HG03432 (cell line): ENCODE measurements at regions not wholly inside any gene's neighbourhood (a gene's known extent, or its start where the extent isn't known, plus 50 kb on each side); places are given as distances from the start of the nearest gene placed in this dataset.

Source experiments
- ATAC-seq: cut with Tn5 transposase; IDR thresholded peaks from one replicate; pipeline ENCODE4 v1.9.1; 2021; ENCODE audit warnings: mild to moderate bottlenecking, moderate library complexity; ENCODE audit not compliant: unreplicated experiment

DNA sequence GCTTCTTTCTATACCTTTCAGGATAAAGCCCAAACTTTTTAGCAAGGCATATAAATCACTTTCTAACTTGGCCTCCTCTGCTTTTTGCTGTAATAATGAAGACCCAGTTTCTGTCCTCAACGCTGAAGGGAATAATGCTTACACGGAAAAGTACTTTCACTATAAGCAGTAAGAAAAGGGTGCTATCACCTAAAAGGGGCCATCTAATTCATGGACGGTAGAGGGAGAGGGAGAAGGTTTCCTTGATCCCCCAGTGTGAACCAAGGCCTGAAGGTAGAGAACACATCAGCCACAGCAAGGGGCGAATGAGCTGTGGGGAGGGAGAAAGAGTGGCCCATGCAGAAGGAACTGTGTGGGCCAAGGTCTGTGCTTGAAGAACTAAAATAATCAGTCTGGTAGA, 417.7 kb upstream of the CLINT1 start:
- ATAC-seq = no peak

DNA sequence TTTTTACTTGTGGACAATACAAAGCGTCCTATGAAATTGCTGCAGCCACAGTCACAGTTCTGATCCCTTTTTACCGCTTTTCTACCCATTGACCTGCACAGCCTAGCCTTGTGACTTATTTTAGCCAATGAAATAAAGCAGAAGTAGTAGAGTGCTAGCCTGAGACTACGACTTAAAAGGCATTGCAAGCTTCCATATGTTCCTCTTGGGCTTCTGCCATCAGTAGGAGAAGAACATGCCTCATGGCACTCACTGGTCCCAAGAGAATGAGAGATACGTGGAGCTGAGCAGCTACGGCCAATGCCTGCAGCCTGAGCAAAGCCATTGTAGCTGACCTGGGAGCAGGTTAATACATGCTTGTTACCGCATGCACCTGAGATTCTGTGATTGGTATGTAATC, 416.6 kb upstream of the CLINT1 start:
- no peak for ATAC-seq

DNA sequence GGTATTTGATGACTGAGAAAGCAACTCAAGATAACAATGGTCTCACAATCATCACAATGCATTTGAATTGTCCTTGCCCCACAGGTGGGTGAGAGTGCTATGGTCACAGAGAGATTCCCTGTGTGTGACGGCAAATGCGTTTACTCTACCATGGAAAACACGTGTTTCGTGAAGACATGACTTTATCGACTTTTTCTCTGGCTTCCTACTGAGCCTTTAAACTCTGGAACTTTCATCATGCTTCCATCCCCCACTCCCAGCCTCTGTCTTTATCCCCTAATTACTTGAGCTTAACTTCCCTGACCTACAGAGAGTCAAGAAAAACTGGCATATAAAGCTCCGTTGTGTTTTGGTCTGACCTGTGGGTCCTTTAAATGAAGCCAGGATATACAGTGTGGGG, 414.1 kb upstream of the CLINT1 start:
- ATAC-seq = no peak

DNA sequence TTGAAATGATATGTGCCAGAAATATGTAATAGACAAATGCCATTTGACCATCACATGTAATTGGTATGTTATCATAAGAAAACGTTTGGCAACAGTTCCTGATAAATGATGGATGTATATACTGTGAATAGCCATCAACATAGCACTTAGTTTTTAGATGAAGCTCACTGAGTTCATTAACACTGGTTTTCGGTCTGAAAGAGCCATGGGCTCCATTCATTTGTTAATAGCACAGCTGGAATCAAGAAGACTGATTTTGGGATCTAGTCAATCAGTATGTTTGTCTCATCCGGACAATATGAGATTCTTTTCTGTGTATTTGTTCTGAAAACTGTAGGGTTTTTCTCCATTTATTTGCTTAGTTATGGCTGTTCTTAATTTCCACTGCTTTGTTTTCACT, 413.5 kb upstream of the CLINT1 start:
- no peak for ATAC-seq

DNA sequence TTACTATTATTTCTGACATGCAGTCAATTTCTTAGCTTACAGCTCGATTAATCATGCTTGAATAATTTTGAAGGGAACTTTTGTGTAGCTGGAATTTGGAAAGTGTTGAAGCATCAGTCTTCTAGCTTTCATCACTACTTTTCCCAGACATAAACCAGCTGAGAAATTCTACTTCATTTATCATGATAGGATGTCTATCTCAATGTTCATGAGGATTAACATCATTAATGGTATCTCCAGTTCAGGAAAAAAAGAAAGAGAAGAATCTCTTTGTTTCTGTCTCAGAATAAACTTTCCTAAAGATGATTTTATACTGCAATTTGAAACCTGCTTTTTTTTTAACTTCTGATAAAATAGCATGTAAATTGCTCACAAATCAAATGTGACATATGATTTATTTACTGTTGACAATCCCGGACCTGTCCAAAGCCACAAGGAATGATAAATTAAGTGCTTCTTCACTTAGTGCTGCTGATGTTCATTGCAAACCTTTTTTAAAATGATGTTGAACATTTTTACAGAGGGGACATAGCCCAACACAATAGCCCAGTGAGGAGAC, 412.1 kb upstream of the CLINT1 start:
- ATAC-seq = no peak

GRCh38 chr5:158268286-158268685, 409.3 kb upstream of the CLINT1 start:
- no peak for ATAC-seq

DNA sequence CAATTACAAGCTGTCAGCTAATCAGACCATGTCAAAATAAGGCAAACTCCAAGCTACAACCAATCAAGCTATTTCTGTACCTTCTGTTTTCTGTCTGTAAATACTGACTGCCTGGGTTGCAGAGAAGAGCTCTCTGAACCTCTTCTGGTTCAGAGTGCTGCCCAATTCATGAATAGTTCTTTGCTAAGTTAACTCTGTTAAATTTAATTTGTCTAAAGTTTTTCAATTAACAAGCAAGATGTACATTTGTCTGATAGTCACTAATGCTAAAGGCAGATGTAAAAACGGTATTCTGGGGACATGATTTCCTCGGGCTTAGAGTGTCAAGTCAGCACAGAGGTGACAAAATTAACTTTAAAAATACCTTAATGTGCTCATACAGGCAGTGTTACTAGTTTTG, 408.3 kb upstream of the CLINT1 start:
- ATAC-seq = no peak

DNA sequence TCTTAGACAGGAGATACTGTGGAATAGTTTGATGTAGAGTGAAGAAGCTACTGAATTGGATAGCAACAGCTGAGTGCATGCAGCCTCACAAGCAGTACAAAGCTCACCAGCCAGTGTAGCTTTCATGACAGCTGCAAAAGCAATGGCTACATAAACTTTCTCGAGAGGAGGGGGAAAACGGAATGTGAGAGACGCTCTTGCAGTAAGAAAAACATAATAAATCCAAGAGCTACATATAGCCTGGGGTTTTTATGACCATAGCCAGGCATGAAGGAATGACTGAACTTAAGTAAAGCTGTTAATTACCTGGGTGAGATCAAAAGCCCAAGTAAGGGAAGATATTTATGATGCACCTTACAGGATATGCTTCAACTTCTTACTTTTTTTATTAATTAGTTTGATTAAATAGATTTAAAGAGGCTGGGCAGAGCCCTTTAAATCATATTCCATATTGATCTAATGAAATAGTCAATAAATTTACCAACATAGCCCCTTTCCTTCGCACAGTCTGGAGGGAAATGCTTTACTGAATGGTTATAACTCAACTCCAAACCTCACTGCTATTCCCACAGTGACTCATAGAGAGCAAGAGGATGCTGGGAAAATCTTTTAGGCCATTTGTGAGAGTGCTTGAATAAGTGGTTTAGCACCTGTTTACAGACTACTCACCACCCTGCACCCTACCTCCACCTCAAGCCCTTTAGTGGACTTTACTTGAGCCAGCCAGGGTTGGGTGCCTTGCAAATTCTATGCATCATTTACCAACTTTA, 407.2 kb upstream of the CLINT1 start:
- no peak for ATAC-seq

GRCh38 chr5:158265346-158265745, 406.4 kb upstream of the CLINT1 start:
- no peak for ATAC-seq

- no peak for ATAC-seq
Observed at GRCh38 chr5:158264264-158264663, 405.3 kb upstream of the CLINT1 start.

DNA sequence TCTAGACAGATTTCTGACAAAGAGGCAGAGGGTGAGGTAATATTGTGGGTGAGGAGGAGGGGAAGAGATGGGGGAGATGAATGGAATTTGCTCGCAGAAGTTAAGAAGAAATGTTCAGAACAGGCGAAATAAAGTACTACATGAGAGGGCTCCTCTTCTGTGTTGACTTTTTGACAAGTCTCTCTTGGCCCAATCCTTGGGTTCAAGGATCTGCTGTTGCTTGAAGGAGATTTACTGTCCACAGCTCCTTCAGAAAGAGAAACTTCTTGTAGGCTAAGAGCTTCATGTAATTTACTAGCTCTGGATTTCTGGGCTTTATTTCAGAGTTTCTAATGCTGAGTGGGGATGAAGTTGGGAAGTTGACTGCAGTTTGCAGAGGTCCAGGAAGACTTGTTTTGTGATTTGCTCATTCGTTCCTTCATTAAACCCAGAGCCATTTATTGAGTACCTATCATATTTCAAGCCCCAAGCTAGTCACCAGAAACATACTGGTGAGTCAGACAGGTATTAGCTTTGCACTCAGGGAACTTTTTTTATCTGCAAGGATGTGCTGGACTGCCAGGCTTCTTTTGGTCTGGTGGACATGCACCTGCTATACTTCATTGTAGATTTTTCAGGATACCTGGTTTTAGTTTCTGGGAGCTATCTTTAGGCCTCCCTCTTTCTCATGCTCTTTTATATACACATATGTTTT, 402.9 kb upstream of the CLINT1 start:
- ATAC-seq = no peak

DNA sequence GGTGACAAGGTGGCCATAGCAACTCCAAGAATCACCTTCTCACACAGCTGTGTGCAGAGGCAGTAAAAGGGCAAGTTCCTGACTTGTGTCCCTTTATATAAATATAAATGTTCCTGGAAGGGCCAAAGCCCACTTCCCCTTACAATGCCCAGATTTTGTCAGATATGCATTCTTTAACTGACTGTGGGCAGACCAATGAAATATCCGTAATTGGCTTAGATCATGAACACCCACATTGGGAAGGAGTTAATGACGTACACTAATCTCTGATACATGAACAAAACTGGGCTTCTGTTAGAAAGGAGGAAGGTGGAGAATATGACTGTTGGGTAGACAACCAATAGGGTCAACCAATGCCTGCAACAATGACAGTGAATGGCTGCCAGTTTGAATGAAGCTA, 397.2 kb upstream of the CLINT1 start:
- no peak for ATAC-seq

- no peak for ATAC-seq
Observed at GRCh38 chr5:158255609-158256008, 396.7 kb upstream of the CLINT1 start.

DNA sequence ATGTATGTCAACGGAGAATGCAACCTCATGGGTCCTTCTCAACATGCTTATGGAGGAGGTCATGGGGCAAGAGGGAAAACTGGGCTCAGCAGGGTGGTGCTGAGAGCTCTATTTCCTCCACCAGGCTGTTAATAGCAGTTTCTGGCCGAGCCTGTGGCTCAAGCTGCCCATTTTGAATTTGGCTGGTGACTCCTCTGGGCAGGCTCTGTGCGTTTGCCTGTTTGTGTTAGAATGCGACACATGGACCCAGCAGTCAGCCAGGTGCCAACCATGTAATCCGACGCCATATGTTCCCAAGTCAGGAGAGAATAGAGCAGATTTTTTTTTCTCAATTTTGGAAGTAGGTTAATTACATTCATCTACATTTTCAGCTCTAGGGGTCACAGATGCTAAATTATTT, 387.7 kb upstream of the CLINT1 start:
- no peak for ATAC-seq

DNA sequence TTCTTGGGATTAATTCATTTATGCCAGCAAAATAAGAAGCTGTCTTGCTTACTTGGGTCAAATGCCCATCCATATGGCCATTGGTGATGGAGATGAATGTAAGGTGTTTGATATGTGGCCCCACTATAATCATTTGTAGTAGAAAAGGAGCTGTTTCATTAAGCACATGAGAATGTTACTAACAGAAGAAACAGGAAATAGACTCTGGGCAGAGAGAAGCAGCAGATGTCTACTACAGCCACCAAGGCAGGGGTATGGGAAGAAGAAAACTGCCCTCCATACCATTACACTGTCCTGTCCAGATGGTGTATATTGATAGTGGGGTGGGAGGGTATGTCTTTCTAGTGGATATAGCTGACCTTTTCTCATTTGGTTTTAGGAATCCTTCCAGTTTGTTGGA, 386.6 kb upstream of the CLINT1 start:
- ATAC-seq = no peak

DNA sequence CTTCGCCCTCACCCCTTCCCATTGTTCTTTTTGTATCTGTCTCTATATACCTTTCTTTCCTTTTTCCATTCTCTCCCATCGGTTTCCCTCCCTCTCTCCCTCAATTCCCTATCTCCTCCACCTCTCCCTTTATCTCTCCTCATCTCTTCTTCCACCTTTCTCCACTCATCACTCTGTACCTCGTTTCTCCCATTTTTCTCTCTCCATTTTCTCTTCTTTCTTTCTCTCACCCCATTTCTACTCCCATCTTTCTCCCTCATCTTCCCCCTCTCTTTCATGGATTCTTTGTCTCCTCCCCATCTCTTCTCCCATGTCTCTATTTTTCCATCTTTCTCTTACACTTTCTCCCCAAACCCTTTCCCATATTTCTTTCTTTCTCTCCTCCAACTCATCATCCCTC, 385.9 kb upstream of the CLINT1 start:
- no peak for ATAC-seq

DNA sequence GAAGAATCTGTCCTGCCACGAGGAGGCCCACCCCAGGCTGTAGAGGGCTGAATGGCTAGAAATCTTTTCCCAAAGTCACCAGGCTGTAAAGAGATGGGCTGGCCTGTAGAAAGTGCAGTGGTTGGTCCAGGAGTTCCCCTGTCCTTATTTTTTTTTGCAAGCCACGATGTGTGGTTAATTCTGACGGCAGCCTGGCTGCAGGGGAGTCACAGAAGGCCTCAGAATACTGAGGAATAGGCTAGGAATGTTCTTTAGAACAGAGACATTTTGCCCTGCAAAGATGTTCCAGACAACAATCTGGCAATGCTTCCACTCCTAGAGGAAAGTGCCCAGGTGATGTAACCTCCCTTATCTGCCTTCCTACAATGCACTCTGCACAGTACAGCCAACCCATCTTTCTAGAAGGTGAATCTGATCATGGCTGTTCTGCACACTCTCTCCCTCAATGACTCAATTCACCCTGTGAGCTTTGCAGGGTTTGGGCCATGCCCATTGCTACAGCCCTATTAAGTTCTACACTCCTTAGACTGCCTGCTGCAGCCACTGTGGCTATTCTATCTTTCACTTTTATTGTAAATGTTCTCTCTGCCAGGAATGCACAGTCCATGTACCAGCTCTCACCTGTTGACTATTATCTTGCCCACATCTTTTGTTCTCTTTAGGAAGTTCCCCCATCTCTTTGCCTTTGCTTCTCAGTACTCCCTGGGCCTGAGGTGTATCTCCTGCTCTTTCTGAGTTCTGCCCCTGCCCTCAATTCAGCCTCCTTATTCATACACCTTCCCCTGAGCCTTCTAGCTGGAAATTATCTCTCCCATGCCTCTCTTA, 377.8 kb upstream of the CLINT1 start:
- ATAC-seq = no peak

DNA sequence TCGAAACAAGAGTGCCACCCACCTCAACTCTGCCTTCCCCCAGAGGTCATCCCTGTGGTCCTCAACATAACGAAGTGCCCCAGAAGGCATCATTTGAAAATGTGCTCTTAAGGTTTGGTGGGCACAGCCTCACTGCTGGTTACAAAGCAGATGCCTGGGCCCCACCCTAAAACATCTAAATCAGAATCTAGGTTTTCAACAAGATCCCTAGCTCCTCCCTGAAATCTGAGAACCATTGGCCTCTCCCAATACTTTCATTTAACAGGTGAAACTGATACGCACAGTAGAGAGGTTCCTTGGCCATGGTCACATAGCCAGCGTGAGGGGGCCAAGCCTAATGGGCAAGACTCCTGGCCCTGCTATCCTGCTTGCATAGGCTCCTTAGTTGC, 376.2 kb upstream of the CLINT1 start:
- no peak for ATAC-seq

DNA sequence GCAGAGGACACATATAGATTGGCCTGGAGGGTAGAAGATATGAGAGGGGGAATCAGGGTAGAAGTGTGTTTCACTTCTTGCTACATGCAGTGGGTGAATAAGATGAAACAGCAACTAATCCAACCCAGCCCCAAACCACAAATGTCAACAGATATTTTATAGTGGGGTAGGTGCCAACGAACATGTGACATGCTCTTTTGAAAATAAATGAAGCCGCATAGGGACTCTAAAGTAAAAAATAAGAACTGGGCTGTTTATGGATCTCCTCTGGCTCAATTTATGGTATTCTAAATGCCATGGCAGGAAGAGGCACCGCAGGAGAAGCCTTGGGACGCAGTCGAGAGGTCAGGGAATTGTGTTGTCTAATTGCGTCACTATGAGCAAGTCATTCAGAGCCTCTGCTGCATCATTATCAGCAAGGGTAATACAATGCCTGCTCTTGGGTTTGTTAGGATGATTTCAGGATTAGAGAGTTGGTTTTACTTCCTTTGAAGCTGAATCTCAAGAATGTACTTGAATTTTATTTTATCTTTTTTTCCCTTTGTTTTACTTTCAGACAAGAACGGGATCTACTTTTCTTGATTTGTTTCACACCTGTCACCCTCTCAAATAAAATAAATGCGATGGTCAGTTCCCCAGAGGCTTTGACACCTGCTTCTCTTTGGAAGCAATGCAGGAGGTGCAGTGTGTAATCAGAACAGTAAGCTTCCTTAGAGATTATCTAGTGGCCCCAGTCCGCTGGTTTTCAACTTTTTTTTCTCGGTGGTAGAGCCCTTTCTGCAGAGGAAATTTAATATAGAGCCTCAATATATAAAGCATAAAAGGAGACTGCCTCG, 375.6 kb upstream of the CLINT1 start:
- ATAC-seq = no peak

DNA sequence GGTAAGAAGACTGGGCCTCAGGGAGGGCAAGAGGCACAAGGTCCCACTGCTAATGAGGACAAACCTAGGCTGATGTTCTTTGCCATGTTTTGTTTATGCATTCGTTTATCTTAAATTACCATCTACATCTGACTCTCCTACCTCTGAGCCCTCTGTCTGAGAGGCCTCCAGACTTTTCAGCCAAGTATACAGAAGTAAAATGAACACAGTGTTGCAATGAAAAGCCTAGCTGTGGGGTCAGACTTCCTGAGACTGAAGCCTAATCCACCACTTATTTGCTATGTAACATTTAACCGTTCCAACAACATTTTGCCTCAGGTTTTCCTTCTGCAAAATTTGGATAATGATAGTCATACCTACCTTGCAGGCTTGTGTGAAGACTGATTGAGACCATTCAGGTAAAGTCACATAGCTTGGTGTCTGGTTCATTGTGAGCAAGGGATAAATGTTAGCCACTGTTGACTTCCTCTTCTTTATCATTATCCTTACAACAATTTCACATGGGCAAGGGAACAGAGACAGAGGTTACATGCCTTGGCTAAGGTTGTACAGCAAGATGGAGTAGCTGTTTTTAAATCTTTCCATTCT, 374.9 kb upstream of the CLINT1 start:
- no peak for ATAC-seq
